ENCODE measurements at regions not wholly inside any gene's neighbourhood (a gene's known extent, or its start where the extent isn't known, plus 50 kb on each side); places are given as distances from the start of the nearest gene placed in this dataset.

GRCh38 chr6:115873901-115874300 is 186.8 kb downstream of the FRK start:
- TF ChIP-seq EZH2phosphoT487 (IDR thresholded peaks at IDR 0.05; ENCODE audit: low read length) (no peak), EZH2 (optimal IDR thresholded peaks at IDR 0.05; ENCODE audit: low read depth, low read length) (no peak)
- TF ChIP-seq, protein P1, sequence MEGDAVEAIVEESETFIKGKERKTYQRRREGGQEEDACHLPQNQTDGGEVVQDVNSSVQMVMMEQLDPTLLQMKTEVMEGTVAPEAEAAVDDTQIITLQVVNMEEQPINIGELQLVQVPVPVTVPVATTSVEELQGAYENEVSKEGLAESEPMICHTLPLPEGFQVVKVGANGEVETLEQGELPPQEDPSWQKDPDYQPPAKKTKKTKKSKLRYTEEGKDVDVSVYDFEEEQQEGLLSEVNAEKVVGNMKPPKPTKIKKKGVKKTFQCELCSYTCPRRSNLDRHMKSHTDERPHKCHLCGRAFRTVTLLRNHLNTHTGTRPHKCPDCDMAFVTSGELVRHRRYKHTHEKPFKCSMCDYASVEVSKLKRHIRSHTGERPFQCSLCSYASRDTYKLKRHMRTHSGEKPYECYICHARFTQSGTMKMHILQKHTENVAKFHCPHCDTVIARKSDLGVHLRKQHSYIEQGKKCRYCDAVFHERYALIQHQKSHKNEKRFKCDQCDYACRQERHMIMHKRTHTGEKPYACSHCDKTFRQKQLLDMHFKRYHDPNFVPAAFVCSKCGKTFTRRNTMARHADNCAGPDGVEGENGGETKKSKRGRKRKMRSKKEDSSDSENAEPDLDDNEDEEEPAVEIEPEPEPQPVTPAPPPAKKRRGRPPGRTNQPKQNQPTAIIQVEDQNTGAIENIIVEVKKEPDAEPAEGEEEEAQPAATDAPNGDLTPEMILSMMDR (IDR thresholded peaks at IDR 0.05; ENCODE audit: low read length) = no peak
- Histone ChIP-seq H4K20me1 (ENCODE audit: insufficient read depth, low read length) (no peaks in the 10 kb centered on the region), H3K4me2 (ENCODE audit: low read depth, low read length) (no peak overlapping the region), H3K36me3 (replicated peaks; ENCODE audit: insufficient read depth, low read length) (no peaks in the 10 kb centered on the region), H3K9me3 (replicated peaks; ENCODE audit: insufficient read depth, low read length) (no peaks in the 10 kb centered on the region), H3K4me3 (ENCODE audit: low read length) (no peak overlapping the region), H3K4me1 (ENCODE audit: low read length) (no peaks in the 10 kb centered on the region), H3K9me2 (replicated peaks; ENCODE audit: insufficient read depth, low read length) (no peaks in the 10 kb centered on the region), H3K27ac (ENCODE audit: low read length) (no peak overlapping the region), H3F3A (ENCODE audit: insufficient read depth, low read length) (no peaks in the 10 kb centered on the region), H3K27me3 (replicated peaks; ENCODE audit: insufficient read depth, low read length) (no peaks in the 10 kb centered on the region), H2AFZ (ENCODE audit: low read length) (no peak overlapping the region), H3K79me2 (ENCODE audit: low read length) (no peaks in the 10 kb centered on the region), H3K9ac (ENCODE audit: low read length) (no peak overlapping the region)
- DNase-seq = no peak

DNA sequence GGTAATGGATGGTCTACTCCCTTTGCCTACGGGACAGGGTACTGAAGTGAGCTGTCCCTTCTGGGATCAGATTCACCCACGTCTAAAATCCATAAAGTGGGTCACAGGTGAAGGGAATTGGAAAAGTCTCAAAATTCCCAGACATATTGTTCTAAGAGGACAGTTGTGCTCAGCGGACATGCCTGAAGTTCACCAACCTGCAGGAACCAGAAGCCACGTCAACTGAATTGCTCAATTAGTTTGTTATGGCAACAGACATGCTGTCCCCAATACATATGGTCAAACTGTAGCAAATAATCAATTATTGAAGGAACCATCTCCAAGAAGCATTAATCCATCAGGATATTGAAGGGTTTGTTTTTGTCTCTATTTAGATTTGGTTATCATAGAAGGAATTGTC is 190.2 kb downstream of the FRK start:
- H3K9ac ChIP-seq (ENCODE audit: low read length) = no peak overlapping the region
- H2AFZ ChIP-seq (ENCODE audit: low read length) = no peak overlapping the region
- H3K79me2 ChIP-seq (ENCODE audit: low read length) = no peaks in the 10 kb centered on the region
- DNase-seq = no peak
- no peaks in the 10 kb centered on the region for H3K9me3 ChIP-seq (replicated peaks; ENCODE audit: insufficient read depth, low read length)
- no peaks in the 10 kb centered on the region for H3K9me2 ChIP-seq (replicated peaks; ENCODE audit: insufficient read depth, low read length)
- no peaks in the 10 kb centered on the region for H3K27me3 ChIP-seq (replicated peaks; ENCODE audit: insufficient read depth, low read length)
- H3K27ac ChIP-seq (ENCODE audit: low read length) = no peak overlapping the region
- no peak overlapping the region for H3K4me3 ChIP-seq (ENCODE audit: low read length)
- no peaks in the 10 kb centered on the region for H4K20me1 ChIP-seq (ENCODE audit: insufficient read depth, low read length)
- TF ChIP-seq, protein P1 (IDR thresholded peaks at IDR 0.05; ENCODE audit: low read length) = no peak
- TF ChIP-seq EZH2 (optimal IDR thresholded peaks at IDR 0.05; ENCODE audit: low read depth, low read length) (no peak), EZH2phosphoT487 (IDR thresholded peaks at IDR 0.05; ENCODE audit: low read length) (no peak)
- H3K4me2 ChIP-seq (ENCODE audit: low read depth, low read length) = no peak overlapping the region
- H3K36me3 ChIP-seq (replicated peaks; ENCODE audit: insufficient read depth, low read length) = no peaks in the 10 kb centered on the region
- no peaks in the 10 kb centered on the region for H3K4me1 ChIP-seq (ENCODE audit: low read length)
- H3F3A ChIP-seq (ENCODE audit: insufficient read depth, low read length) = no peaks in the 10 kb centered on the region

GRCh38 chr6:115865914-115866313 is 194.8 kb downstream of the FRK start:
- DNase-seq = no peak
- TF ChIP-seq EZH2 (optimal IDR thresholded peaks at IDR 0.05; ENCODE audit: low read depth, low read length) (no peak), EZH2phosphoT487 (IDR thresholded peaks at IDR 0.05; ENCODE audit: low read length) (no peak)
- TF ChIP-seq, protein P1 (IDR thresholded peaks at IDR 0.05; ENCODE audit: low read length) = no peak
- Histone ChIP-seq H3K79me2 (ENCODE audit: low read length) (no peaks in the 10 kb centered on the region), H3K4me3 (ENCODE audit: low read length) (no peak overlapping the region), H3K27ac (ENCODE audit: low read length) (no peak overlapping the region), H4K20me1 (ENCODE audit: insufficient read depth, low read length) (no peaks in the 10 kb centered on the region), H3K36me3 (replicated peaks; ENCODE audit: insufficient read depth, low read length) (no peaks in the 10 kb centered on the region), H3K9ac (ENCODE audit: low read length) (no peak overlapping the region), H3K4me2 (ENCODE audit: low read depth, low read length) (no peak overlapping the region), H3K9me3 (replicated peaks; ENCODE audit: insufficient read depth, low read length) (no peaks in the 10 kb centered on the region), H3K9me2 (replicated peaks; ENCODE audit: insufficient read depth, low read length) (no peaks in the 10 kb centered on the region), H3K4me1 (ENCODE audit: low read length) (no peaks in the 10 kb centered on the region), H2AFZ (ENCODE audit: low read length) (no peak overlapping the region), H3K27me3 (replicated peaks; ENCODE audit: insufficient read depth, low read length) (no peaks in the 10 kb centered on the region), H3F3A (ENCODE audit: insufficient read depth, low read length) (no peaks in the 10 kb centered on the region)
